Pancreas (tissue), 10 donors: ENCODE measurements at regions not wholly inside any gene's neighbourhood (a gene's known extent, or its start where the extent isn't known, plus 50 kb on each side); places are given as distances from the start of the nearest gene placed in this dataset.
"Not testable (repeated sequence)": the region's sequence is repeated elsewhere in the genome, so short reads cannot be mapped to it uniquely, and the experiment has no call there.

ENCODE experiments used
- ATAC-seq, 4 donors: fragments of 200-7000 bp; cut with Tn5 transposase; one replicate each; pipeline versions ENCODE4 v1.8.0 to v1.9.1; 2020; ENCODE audit warnings: mild to moderate bottlenecking in 4 of 4, moderate library complexity in 4 of 4
- DNase-seq, 6 donors: peaks; one replicate each; pipeline ENCODE4 v3.0.0-alpha.2; 2020
- FAIRE-seq: peaks from 2 replicates; lab custom pipeline; 2012; peaks lifted over from hg19 to GRCh38; lab: Jason Lieb, UNC
- H3K27ac ChIP-seq, 4 donors: fragments of 200-600 bp; sonication (generic); 1 replicate in 3 of 4; 2 replicates in 1 of 4; pipeline versions ENCODE4 v1.5.0 to v1.8.0; 2020
- H3K27me3 ChIP-seq, 4 donors: fragments of 200-600 bp; one replicate each; pipeline ENCODE4 v1.8.0; 2021
- H3K36me3 ChIP-seq, 3 donors: fragments of 200-600 bp; sonication (generic) in 1 of 3; one replicate each; pipeline versions ENCODE4 v1.5.0 to v1.8.0; 2020 to 2021
- H3K4me1 ChIP-seq, 3 donors: fragments of 200-600 bp; one replicate each; pipeline ENCODE4 v1.8.0; 2021
- H3K4me3 ChIP-seq, 4 donors: fragments of 200-600 bp; sonication (generic) in 2 of 4; one replicate each; pipeline versions ENCODE4 v1.5.0 to v1.8.0; 2020 to 2021
- H3K9me3 ChIP-seq, 4 donors: fragments of 200-600 bp; one replicate each; pipeline ENCODE4 v1.8.0; 2021
- CTCF ChIP-seq, 4 donors: fragments of 200-600 bp; sonication (generic) in 3 of 4; IDR thresholded peaks; one replicate each; pipeline versions ENCODE4 v1.5.0 to v1.8.0; 2021; ENCODE audit warnings: antibody characterized with exemption in 4 of 4
- WGBS, 2 donors: extraction: QIAGEN DNeasy Blood & Tissue Kit; methylation state at CpG; one replicate each; pipeline ENCODE4 v1.1.7; 2013; 5-methylcytosine and 5-hydroxymethylcytosine counted together
- intact Hi-C, 3 donors: fragments of 100-400 bp; cut with DNase I; formaldehyde crosslinking; loops; one replicate each; pipeline versions ENCODE4 v1.11.1 to v1.14.2; 2022
- donor health status: healthy with polysubstance abuse.
- donor health status: DM: no; HTN: no; CAD: no; lungs with moderate emphysema.
- donor health status: DM: no; HTN: no; CAD: no.
- donor health status: control.
- donor health status: control.
- donor health status: Bipolar disorder and iron deficiency.
- donor health status: DM: yes; HTN: yes; CAD: no.
- donor health status: DM: no; HTN: no; CAD: no.
- donor health status: DM: no; HTN: no; CAD: no.
- donor health status: DM: yes; HTN: yes; CAD: no.

GRCh38 chr16:58850678-58851020 lies 116.5 kb upstream of the GOT2 start:
- no peak overlapping the region for H3K4me3 ChIP-seq
- H3K4me1 ChIP-seq: no peaks in the 10 kb centered on the region
- intact Hi-C loops: no loop called here
- WGBS, 2 donors: 67 to 72% methylated on average over 3 of the region's 3 CpGs
- TF ChIP-seq CTCF (IDR thresholded peaks at IDR 0.05): no peak
- no peak for ATAC-seq
- H3K27me3 ChIP-seq: no peaks in the 10 kb centered on the region
- no peaks in the 10 kb centered on the region for H3K9me3 ChIP-seq
- H3K36me3 ChIP-seq: no peaks in the 10 kb centered on the region
- no peak for FAIRE-seq
- DNase-seq: no peak
- no peak overlapping the region for H3K27ac ChIP-seq

- no peak for FAIRE-seq
- no peaks in the 10 kb centered on the region for H3K36me3 ChIP-seq
- TF ChIP-seq CTCF (IDR thresholded peaks at IDR 0.05): no peak
- no peaks in the 10 kb centered on the region for H3K27me3 ChIP-seq
- WGBS, 2 donors: 41% methylated on average over 4 of the region's 4 CpGs
- intact Hi-C loops: no loop called here
- no peaks in the 10 kb centered on the region for H3K4me1 ChIP-seq
- no peak overlapping the region for H3K27ac ChIP-seq
- no peaks in the 10 kb centered on the region for H3K9me3 ChIP-seq
- DNase-seq: no peak
- ATAC-seq: no peak
- H3K4me3 ChIP-seq: no peak overlapping the region
These were observed 116.0 kb upstream of the GOT2 start for GRCh38 chr16:58850019-58850677.

GRCh38 chr16:58848662-58849002 lies 114.5 kb upstream of the GOT2 start:
- DNase-seq (no peak), ATAC-seq (no peak), FAIRE-seq (no peak)
- intact Hi-C loops: no loop called here
- Histone ChIP-seq H3K36me3 (no peaks in the 10 kb centered on the region), H3K27me3 (no peaks in the 10 kb centered on the region), H3K27ac (no peak overlapping the region), H3K4me3 (no peak overlapping the region), H3K9me3 (no peaks in the 10 kb centered on the region), H3K4me1 (no peaks in the 10 kb centered on the region)
- WGBS, 2 donors: 62 to 93% methylated on average over 2 of the region's 2 CpGs
- no peak for TF ChIP-seq CTCF (IDR thresholded peaks at IDR 0.05)

GRCh38 chr16:58847902-58848661 lies 114.0 kb upstream of the GOT2 start:
- no peak for DNase-seq
- ATAC-seq: no peak
- Histone ChIP-seq H3K4me3 (no peak overlapping the region), H3K27ac (no peak overlapping the region), H3K27me3 (no peaks in the 10 kb centered on the region), H3K4me1 (no peaks in the 10 kb centered on the region), H3K9me3 (no peaks in the 10 kb centered on the region), H3K36me3 (no peaks in the 10 kb centered on the region)
- no peak for TF ChIP-seq CTCF (IDR thresholded peaks at IDR 0.05)
- 38 to 40% methylated on average over 4 of the region's 4 CpGs for WGBS, 2 donors
- no peak for FAIRE-seq
- intact Hi-C loops: no loop called here

- H3K36me3 ChIP-seq, H3K9me3 ChIP-seq, H3K4me1 ChIP-seq, intact Hi-C loops, ATAC-seq, H3K4me3 ChIP-seq, H3K27ac ChIP-seq, FAIRE-seq, H3K27me3 ChIP-seq: not testable (repeated sequence)
- WGBS, 2 donors: 91 to 97% methylated on average over 20 to 29 of the region's 29 CpGs
- DNase-seq: peak in 1 of 6 donors; percentile 37
These were observed 112.1 kb upstream of the GOT2 start for GRCh38 chr16:58846226-58846625.
